SK-N-SH (cell line): ENCODE measurements at regions not wholly inside any gene's neighbourhood (a gene's known extent, or its start where the extent isn't known, plus 50 kb on each side); places are given as distances from the start of the nearest gene placed in this dataset.

Source experiments
- CTCF ChIA-PET: fragments of 300-600, 350-600 bp; formaldehyde crosslinking; extraction: SDS; loops from one replicate; lab custom pipeline; 2021; lab: Yijun Ruan, JAX
- POLR2A ChIA-PET: fragments of 350-600 bp; sonication (Branson Sonifier 250); formaldehyde crosslinking; extraction: SDS; loops from one replicate; lab custom pipeline; 2020; ENCODE audit warnings: antibody characterized with exemption, inconsistent platforms; lab: Yijun Ruan, JAX
- DNase-seq: peaks from one replicate; pipeline ENCODE4 v3.0.0; 2012
- H2AFZ ChIP-seq: fragments of 200-600 bp; sonication (generic); 2 replicates; pipeline ENCODE4 v1.8.1; 2016; ENCODE audit warnings: antibody characterized with exemption, mild to moderate bottlenecking, low read depth
- H3F3A ChIP-seq: fragments of 200-600 bp; sonication (generic); replicated peaks from 2 replicates; pipeline ENCODE3; 2016; ENCODE audit warnings: antibody characterized with exemption, mild to moderate bottlenecking; ENCODE audit not compliant: insufficient read depth
- H3K27ac ChIP-seq, 2 experiments: fragments of 200-500 bp in 1 of 2; fragments of 200-600 bp in 1 of 2; sonication (Bioruptor generic) in 1 of 2; sonication (generic), shearing (Covaris generic) in 1 of 2; 2 replicates each; pipeline versions ENCODE4 v1.5.1 to v1.6.1; 2014 to 2016; ENCODE audit warnings: low read depth in 2 of 2, inconsistent platforms in 1 of 2, low read length in 1 of 2, mild to moderate bottlenecking in 1 of 2, mixed read lengths in 1 of 2
- H3K27me3 ChIP-seq: fragments of 200-600 bp; sonication (generic), shearing (Covaris generic); 2 replicates; pipeline ENCODE4 v1.6.1; 2016; ENCODE audit warnings: mixed run types; ENCODE audit not compliant: insufficient read depth
- H3K36me3 ChIP-seq, 2 experiments: fragments of 200-500 bp in 1 of 2; fragments of 200-600 bp in 1 of 2; sonication (Bioruptor generic) in 1 of 2; sonication (generic) in 1 of 2; replicated peaks in 1 of 2; 2 replicates each; pipeline versions ENCODE3 to v1.5.1; 2014 to 2016; ENCODE audit warnings: low read length in 1 of 2, mild to moderate bottlenecking in 1 of 2; ENCODE audit not compliant: insufficient read depth in 2 of 2, control insufficient read depth in 1 of 2
- H3K4me1 ChIP-seq, 2 experiments: fragments of 200-500 bp in 1 of 2; fragments of 200-600 bp in 1 of 2; sonication (Bioruptor generic) in 1 of 2; sonication (generic), shearing (Covaris generic) in 1 of 2; 2 replicates each; pipeline versions ENCODE4 v1.5.1 to v1.6.1; 2014 to 2016; ENCODE audit warnings: low read depth in 1 of 2, low read length in 1 of 2, mixed run types in 1 of 2; ENCODE audit not compliant: insufficient read depth in 2 of 2, control insufficient read depth in 1 of 2
- H3K4me2 ChIP-seq: fragments of 200-600 bp; sonication (generic), shearing (Covaris generic); 2 replicates; pipeline ENCODE4 v1.6.1; 2017; ENCODE audit warnings: mixed run types
- H3K4me3 ChIP-seq, 2 experiments: fragments of 200-500 bp in 1 of 2; fragments of 200-600 bp in 1 of 2; sonication (Bioruptor generic) in 1 of 2; sonication (generic), shearing (Covaris generic) in 1 of 2; 2 replicates each; pipeline versions ENCODE4 v1.5.1 to v1.8.1; 2014 to 2016; ENCODE audit warnings: low read depth in 2 of 2, inconsistent platforms in 1 of 2, low read length in 1 of 2, mild to moderate bottlenecking in 1 of 2, mixed read lengths in 1 of 2, moderate library complexity in 1 of 2
- H3K79me2 ChIP-seq: fragments of 200-600 bp; sonication (generic); 2 replicates; pipeline ENCODE4 v1.8.1; 2017; ENCODE audit warnings: mild to moderate bottlenecking; ENCODE audit not compliant: insufficient read depth
- H3K9ac ChIP-seq: fragments of 200-600 bp; sonication (generic); 2 replicates; pipeline ENCODE4 v1.6.1; 2017; ENCODE audit warnings: mixed run types
- H3K9me2 ChIP-seq: fragments of 200-600 bp; sonication (generic); 2 replicates; pipeline ENCODE4 v1.6.1; 2017; ENCODE audit warnings: mixed run types
- H3K9me3 ChIP-seq: fragments of 200-600 bp; sonication (generic); 2 replicates; pipeline ENCODE4 v1.6.1; 2017; ENCODE audit warnings: mixed run types, mild to moderate bottlenecking, moderate library complexity
- H4K20me1 ChIP-seq: fragments of 200-600 bp; sonication (generic); 2 replicates; pipeline ENCODE4 v1.6.1; 2017; ENCODE audit warnings: mild to moderate bottlenecking, mixed run types; ENCODE audit not compliant: insufficient read depth
- CHD2 ChIP-seq: fragments of 150-350 bp; IDR thresholded peaks from 2 replicates; pipeline ENCODE4 v1.6.1; 2018; ENCODE audit warnings: low read length; ENCODE audit not compliant: partially characterized antibody
- EP300 ChIP-seq, 2 experiments: IDR thresholded peaks; 2 replicates each; pipeline versions ENCODE4 v1.4.0 to v1.6.1; 2012; ENCODE audit warnings: borderline replicate concordance in 1 of 2, low read depth in 1 of 2, low read length in 1 of 2
- EZH2phosphoT487 ChIP-seq: fragments of 200-600 bp; sonication (generic); IDR thresholded peaks from 2 replicates; pipeline ENCODE4 v1.6.1; 2017; ENCODE audit warnings: low read depth, mixed run types, mild to moderate bottlenecking, antibody characterized with exemption, moderate library complexity, borderline replicate concordance
- FOXJ3 ChIP-seq: sonication (generic); formaldehyde crosslinking; IDR thresholded peaks from 2 replicates; pipeline ENCODE4 v1.5.1; 2020; ENCODE audit warnings: mild to moderate bottlenecking, missing genetic modification reagents
- GABPA ChIP-seq: IDR thresholded peaks from 2 replicates; pipeline ENCODE4 v1.4.0; 2012; ENCODE audit warnings: low read depth, mild to moderate bottlenecking
- MXI1 ChIP-seq: IDR thresholded peaks from 2 replicates; pipeline ENCODE4 v1.6.1; 2012; ENCODE audit warnings: mild to moderate bottlenecking, low read depth, low read length, improper control_type of control experiment
- NFIC ChIP-seq: IDR thresholded peaks from 2 replicates; pipeline ENCODE4 v1.4.0; 2012; ENCODE audit warnings: borderline replicate concordance
- NRF1 ChIP-seq: IDR thresholded peaks from 2 replicates; pipeline ENCODE4 v1.6.1; 2012; ENCODE audit warnings: low read depth, mild to moderate bottlenecking, low read length
- POLR2AphosphoS5 ChIP-seq: IDR thresholded peaks from 2 replicates; pipeline ENCODE4 v1.6.1; 2012; ENCODE audit warnings: low read depth, low read length
- RAD21 ChIP-seq: IDR thresholded peaks from 2 replicates; pipeline ENCODE4 v1.6.1; 2012; ENCODE audit warnings: mild to moderate bottlenecking, low read length
- RCOR1 ChIP-seq: fragments of 150-350 bp; IDR thresholded peaks from 2 replicates; pipeline ENCODE4 v1.6.1; 2017; ENCODE audit warnings: antibody characterized with exemption, low read length
- SMC3 ChIP-seq: IDR thresholded peaks from 2 replicates; pipeline ENCODE4 v1.6.1; 2012; ENCODE audit warnings: low read depth, low read length, improper control_type of control experiment
- TCF12 ChIP-seq: IDR thresholded peaks from 2 replicates; pipeline ENCODE4 v1.4.0; 2012
- TEAD4 ChIP-seq: IDR thresholded peaks from 2 replicates; pipeline ENCODE4 v1.4.0; 2012; ENCODE audit warnings: mild to moderate bottlenecking, borderline replicate concordance; ENCODE audit not compliant: insufficient read depth
- YY1 ChIP-seq: IDR thresholded peaks from 2 replicates; pipeline ENCODE4 v1.4.0; 2012; ENCODE audit warnings: low read depth, mild to moderate bottlenecking
- WGBS: methylation state at CpG from one replicate; pipeline ENCODE4 v1.1.6; 2017; ENCODE audit warnings: low lambda C conversion rate; 5-methylcytosine and 5-hydroxymethylcytosine counted together
- TF ChIP-seq, protein P1 (sequence below): IDR thresholded peaks from 2 replicates; pipeline ENCODE4 v1.6.1; 2012; ENCODE audit warnings: mild to moderate bottlenecking, low read depth, low read length, moderate library complexity
- TF ChIP-seq, protein P2 (sequence below): IDR thresholded peaks from 2 replicates; pipeline ENCODE4 v1.4.0; 2012; ENCODE audit warnings: low read depth, borderline replicate concordance
- TF ChIP-seq, protein P3 (sequence below): fragments of 150-350 bp; IDR thresholded peaks from 2 replicates; pipeline ENCODE4 v1.6.1; 2016; ENCODE audit warnings: mild to moderate bottlenecking, low read depth, low read length
- TF ChIP-seq, protein P4 (sequence below): fragments of 200-600 bp; sonication (generic); IDR thresholded peaks from 2 replicates; pipeline ENCODE4 v1.6.1; 2017; ENCODE audit warnings: antibody characterized with exemption, mild to moderate bottlenecking, moderate library complexity
- TF ChIP-seq, protein P5 (sequence below): IDR thresholded peaks from 2 replicates; pipeline ENCODE4 v1.4.0; 2012; ENCODE audit warnings: low read depth

GRCh38 chr6:145336119-145336518 is 399.2 kb downstream of the EPM2A start (continued):
- TF ChIP-seq, protein P1, sequence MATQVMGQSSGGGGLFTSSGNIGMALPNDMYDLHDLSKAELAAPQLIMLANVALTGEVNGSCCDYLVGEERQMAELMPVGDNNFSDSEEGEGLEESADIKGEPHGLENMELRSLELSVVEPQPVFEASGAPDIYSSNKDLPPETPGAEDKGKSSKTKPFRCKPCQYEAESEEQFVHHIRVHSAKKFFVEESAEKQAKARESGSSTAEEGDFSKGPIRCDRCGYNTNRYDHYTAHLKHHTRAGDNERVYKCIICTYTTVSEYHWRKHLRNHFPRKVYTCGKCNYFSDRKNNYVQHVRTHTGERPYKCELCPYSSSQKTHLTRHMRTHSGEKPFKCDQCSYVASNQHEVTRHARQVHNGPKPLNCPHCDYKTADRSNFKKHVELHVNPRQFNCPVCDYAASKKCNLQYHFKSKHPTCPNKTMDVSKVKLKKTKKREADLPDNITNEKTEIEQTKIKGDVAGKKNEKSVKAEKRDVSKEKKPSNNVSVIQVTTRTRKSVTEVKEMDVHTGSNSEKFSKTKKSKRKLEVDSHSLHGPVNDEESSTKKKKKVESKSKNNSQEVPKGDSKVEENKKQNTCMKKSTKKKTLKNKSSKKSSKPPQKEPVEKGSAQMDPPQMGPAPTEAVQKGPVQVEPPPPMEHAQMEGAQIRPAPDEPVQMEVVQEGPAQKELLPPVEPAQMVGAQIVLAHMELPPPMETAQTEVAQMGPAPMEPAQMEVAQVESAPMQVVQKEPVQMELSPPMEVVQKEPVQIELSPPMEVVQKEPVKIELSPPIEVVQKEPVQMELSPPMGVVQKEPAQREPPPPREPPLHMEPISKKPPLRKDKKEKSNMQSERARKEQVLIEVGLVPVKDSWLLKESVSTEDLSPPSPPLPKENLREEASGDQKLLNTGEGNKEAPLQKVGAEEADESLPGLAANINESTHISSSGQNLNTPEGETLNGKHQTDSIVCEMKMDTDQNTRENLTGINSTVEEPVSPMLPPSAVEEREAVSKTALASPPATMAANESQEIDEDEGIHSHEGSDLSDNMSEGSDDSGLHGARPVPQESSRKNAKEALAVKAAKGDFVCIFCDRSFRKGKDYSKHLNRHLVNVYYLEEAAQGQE: no peak
- TF ChIP-seq GABPA: no peak
- no peak for TF ChIP-seq TEAD4
- no peak for TF ChIP-seq YY1
- no peak for TF ChIP-seq CHD2
- TF ChIP-seq, protein P2, sequence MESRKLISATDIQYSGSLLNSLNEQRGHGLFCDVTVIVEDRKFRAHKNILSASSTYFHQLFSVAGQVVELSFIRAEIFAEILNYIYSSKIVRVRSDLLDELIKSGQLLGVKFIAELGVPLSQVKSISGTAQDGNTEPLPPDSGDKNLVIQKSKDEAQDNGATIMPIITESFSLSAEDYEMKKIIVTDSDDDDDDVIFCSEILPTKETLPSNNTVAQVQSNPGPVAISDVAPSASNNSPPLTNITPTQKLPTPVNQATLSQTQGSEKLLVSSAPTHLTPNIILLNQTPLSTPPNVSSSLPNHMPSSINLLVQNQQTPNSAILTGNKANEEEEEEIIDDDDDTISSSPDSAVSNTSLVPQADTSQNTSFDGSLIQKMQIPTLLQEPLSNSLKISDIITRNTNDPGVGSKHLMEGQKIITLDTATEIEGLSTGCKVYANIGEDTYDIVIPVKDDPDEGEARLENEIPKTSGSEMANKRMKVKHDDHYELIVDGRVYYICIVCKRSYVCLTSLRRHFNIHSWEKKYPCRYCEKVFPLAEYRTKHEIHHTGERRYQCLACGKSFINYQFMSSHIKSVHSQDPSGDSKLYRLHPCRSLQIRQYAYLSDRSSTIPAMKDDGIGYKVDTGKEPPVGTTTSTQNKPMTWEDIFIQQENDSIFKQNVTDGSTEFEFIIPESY: no peak
- TF ChIP-seq EZH2phosphoT487: no peak

GRCh38 chr6:145339089-145339488 is 396.2 kb downstream of the EPM2A start:
- no peaks in the 10 kb centered on the region for H3K9me3 ChIP-seq
- H4K20me1 ChIP-seq: no peaks in the 10 kb centered on the region
- DNase-seq: no peak
- no peaks in the 10 kb centered on the region for H3K79me2 ChIP-seq
- no peaks in the 10 kb centered on the region for H3K36me3 ChIP-seq
- no peaks in the 10 kb centered on the region for H3K9me2 ChIP-seq
- H3K4me2 ChIP-seq: no peak overlapping the region
- ChIA-PET POLR2A (no interaction called here), CTCF (interaction anchor here (1.0 kb wide), 1 partner anchor 75 kb away, joined by 3 read pairs; no protein-coding TSS in a partner anchor)
- H3K4me1 ChIP-seq: no peaks in the 10 kb centered on the region
- WGBS: 10% methylated on average over 2 of the region's 2 CpGs
- no peak overlapping the region for H2AFZ ChIP-seq
- no peak overlapping the region for H3K4me3 ChIP-seq
- no peaks in the 10 kb centered on the region for H3K27me3 ChIP-seq
- H3K9ac ChIP-seq: no peak overlapping the region
- no peak overlapping the region for H3K27ac ChIP-seq
- no peaks in the 10 kb centered on the region for H3F3A ChIP-seq
- TF ChIP-seq, protein P3, sequence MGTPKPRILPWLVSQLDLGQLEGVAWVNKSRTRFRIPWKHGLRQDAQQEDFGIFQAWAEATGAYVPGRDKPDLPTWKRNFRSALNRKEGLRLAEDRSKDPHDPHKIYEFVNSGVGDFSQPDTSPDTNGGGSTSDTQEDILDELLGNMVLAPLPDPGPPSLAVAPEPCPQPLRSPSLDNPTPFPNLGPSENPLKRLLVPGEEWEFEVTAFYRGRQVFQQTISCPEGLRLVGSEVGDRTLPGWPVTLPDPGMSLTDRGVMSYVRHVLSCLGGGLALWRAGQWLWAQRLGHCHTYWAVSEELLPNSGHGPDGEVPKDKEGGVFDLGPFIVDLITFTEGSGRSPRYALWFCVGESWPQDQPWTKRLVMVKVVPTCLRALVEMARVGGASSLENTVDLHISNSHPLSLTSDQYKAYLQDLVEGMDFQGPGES: no peak
- TF ChIP-seq, protein P4, sequence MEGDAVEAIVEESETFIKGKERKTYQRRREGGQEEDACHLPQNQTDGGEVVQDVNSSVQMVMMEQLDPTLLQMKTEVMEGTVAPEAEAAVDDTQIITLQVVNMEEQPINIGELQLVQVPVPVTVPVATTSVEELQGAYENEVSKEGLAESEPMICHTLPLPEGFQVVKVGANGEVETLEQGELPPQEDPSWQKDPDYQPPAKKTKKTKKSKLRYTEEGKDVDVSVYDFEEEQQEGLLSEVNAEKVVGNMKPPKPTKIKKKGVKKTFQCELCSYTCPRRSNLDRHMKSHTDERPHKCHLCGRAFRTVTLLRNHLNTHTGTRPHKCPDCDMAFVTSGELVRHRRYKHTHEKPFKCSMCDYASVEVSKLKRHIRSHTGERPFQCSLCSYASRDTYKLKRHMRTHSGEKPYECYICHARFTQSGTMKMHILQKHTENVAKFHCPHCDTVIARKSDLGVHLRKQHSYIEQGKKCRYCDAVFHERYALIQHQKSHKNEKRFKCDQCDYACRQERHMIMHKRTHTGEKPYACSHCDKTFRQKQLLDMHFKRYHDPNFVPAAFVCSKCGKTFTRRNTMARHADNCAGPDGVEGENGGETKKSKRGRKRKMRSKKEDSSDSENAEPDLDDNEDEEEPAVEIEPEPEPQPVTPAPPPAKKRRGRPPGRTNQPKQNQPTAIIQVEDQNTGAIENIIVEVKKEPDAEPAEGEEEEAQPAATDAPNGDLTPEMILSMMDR: no peak
- TF ChIP-seq TCF12 (no peak), NRF1 (no peak), SMC3 (no peak), NFIC (no peak), EP300 (IDR thresholded peaks at IDR 0.05; ENCODE audit: borderline replicate concordance in 1 of 2, low read depth in 1 of 2, low read length in 1 of 2) (no peak), FOXJ3 (no peak), RAD21 (no peak), RCOR1 (no peak), POLR2AphosphoS5 (no peak), MXI1 (no peak)
- TF ChIP-seq, protein P5, sequence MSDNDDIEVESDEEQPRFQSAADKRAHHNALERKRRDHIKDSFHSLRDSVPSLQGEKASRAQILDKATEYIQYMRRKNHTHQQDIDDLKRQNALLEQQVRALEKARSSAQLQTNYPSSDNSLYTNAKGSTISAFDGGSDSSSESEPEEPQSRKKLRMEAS: no peak
- TF ChIP-seq, protein P1: no peak
